ENCODE measurements at regions not wholly inside any gene's neighbourhood (a gene's known extent, or its start where the extent isn't known, plus 50 kb on each side); places are given as distances from the start of the nearest gene placed in this dataset.

DNA sequence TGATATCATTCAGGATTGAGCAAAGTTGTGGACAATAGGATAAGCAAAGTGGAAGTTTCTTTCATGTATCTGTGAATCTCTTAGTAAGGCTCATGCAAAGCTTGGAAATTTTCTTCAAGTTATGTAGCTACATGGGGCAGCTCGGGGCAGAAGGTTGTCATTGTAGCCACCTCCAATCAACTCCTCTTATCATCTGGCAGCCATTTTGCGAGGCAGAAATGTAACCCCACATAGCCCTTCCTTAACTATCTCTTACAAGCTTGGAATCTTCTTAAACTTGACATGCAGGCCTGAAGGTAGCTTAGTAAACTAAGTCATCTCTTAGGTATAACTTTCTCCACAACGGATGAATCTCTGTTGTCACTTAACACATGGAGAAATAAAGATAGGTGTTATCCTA is 392.8 kb downstream of the AASDHPPT start:
- no peaks in the 10 kb centered on the region for H3K36me3 ChIP-seq
- 88% methylated on average over 3 of the region's 3 CpGs for WGBS
- no peaks in the 10 kb centered on the region for H3K27me3 ChIP-seq (replicated peaks; ENCODE audit: insufficient read depth)
- no peaks in the 10 kb centered on the region for H3K4me1 ChIP-seq (replicated peaks)
- H3K27ac ChIP-seq: no peak overlapping the region
- intact Hi-C loops (cut with DNase I): no loop called here
- TF ChIP-seq POLR2A (IDR thresholded peaks at IDR 0.05) (no peak), POLR2AphosphoS5 (IDR thresholded peaks at IDR 0.05) (no peak)
- TF ChIP-seq, protein P1, sequence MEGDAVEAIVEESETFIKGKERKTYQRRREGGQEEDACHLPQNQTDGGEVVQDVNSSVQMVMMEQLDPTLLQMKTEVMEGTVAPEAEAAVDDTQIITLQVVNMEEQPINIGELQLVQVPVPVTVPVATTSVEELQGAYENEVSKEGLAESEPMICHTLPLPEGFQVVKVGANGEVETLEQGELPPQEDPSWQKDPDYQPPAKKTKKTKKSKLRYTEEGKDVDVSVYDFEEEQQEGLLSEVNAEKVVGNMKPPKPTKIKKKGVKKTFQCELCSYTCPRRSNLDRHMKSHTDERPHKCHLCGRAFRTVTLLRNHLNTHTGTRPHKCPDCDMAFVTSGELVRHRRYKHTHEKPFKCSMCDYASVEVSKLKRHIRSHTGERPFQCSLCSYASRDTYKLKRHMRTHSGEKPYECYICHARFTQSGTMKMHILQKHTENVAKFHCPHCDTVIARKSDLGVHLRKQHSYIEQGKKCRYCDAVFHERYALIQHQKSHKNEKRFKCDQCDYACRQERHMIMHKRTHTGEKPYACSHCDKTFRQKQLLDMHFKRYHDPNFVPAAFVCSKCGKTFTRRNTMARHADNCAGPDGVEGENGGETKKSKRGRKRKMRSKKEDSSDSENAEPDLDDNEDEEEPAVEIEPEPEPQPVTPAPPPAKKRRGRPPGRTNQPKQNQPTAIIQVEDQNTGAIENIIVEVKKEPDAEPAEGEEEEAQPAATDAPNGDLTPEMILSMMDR (IDR thresholded peaks at IDR 0.05): no peak
- no peak overlapping the region for H3K4me3 ChIP-seq
- no peaks in the 10 kb centered on the region for H3K9me3 ChIP-seq
- DNase-seq (ENCODE audit: low spot score): no peak

DNA sequence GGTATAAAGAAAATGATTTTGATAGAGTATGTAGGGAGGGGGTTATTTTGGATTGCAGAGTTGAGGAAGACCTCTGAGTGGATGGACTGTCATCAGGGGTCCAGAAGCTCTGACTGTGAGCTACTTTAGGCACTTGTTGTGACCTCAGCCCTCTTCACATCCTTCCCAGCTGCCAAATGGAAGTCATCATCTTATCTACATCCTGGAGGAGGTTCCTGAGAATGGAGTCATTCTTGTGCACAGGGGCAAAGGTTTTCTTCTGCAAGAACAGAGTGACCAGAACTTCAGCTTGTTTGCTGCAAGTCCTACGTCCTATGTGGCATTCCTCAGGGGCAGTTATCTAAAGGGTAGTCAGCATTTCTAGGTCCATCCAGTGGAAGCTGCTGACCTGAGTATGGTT is 393.8 kb downstream of the AASDHPPT start:
- no peak for DNase-seq (ENCODE audit: low spot score)
- no peaks in the 10 kb centered on the region for H3K9me3 ChIP-seq
- TF ChIP-seq POLR2A (IDR thresholded peaks at IDR 0.05) (no peak), POLR2AphosphoS5 (IDR thresholded peaks at IDR 0.05) (no peak)
- TF ChIP-seq, protein P1 (IDR thresholded peaks at IDR 0.05): no peak

DNA sequence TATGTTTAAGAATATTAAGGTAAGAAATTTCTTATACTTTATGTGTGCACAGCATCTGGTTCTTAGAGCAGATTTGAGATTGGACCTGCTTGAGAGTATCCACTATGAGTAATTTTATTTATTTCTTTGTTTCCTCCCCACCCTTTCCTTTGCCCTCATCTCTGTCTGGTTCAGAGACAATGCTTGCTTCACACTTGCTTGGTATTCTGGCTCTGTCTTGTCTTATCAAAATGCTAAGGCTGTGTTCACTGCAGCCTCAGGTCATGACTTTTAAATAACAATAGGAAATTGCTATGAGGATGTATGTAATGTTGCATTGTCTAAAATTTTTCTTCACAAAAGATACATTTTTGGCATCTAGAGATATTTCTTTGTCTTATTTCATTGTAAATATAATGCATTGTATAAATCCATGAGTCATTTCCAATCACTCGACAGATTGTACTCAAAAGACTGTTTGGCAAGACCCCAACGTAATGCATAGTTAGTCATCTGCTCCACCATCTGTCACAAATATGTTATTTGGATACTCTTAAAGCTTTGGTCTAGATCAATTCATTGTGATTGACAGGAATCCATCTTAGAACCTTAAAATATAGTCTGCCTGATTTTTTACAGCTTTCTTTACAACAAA is 395.7 kb downstream of the AASDHPPT start:
- no peaks in the 10 kb centered on the region for H3K9me3 ChIP-seq
- no peak overlapping the region for H3K27ac ChIP-seq
- H3K4me3 ChIP-seq: no peak overlapping the region
- no peak for DNase-seq (ENCODE audit: low spot score)
- H3K27me3 ChIP-seq (replicated peaks; ENCODE audit: insufficient read depth): no peaks in the 10 kb centered on the region
- WGBS: 65% methylated on average over 2 of the region's 2 CpGs
- intact Hi-C loops (cut with DNase I): no loop called here
- TF ChIP-seq, protein P1 (IDR thresholded peaks at IDR 0.05): no peak
- TF ChIP-seq POLR2AphosphoS5 (IDR thresholded peaks at IDR 0.05) (no peak), POLR2A (IDR thresholded peaks at IDR 0.05) (no peak)
- no peaks in the 10 kb centered on the region for H3K4me1 ChIP-seq (replicated peaks)
- H3K36me3 ChIP-seq: no peaks in the 10 kb centered on the region

More for the DNA sequence above, 393.8 kb downstream of the AASDHPPT start:
- WGBS: 52% methylated on average over 1 of the region's 1 CpG
- H3K36me3 ChIP-seq: no peaks in the 10 kb centered on the region
- no peak overlapping the region for H3K4me3 ChIP-seq
- H3K27me3 ChIP-seq (replicated peaks; ENCODE audit: insufficient read depth): no peaks in the 10 kb centered on the region
- intact Hi-C loops (cut with DNase I): no loop called here
- no peaks in the 10 kb centered on the region for H3K4me1 ChIP-seq (replicated peaks)
- no peak overlapping the region for H3K27ac ChIP-seq

DNA sequence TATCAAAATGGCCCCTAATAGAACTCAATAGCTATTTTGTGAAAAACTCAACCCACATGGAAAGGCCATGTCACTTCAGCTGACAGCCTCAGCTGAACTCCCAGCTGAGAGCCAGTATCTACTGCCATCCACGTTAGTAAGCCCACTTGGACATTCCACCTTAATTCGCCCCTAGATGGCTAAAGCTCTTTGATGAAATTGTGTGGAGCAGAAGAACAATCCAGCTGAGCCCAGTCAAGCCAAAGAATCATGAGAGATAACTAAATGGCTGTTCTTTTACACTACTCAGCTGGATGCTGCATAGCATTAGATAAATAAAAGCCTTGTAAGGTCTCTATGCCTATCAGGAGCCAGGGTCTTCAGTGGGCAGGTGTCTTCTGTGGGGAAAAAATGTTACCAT is 396.8 kb downstream of the AASDHPPT start:
- intact Hi-C loops (cut with DNase I): no loop called here
- 96% methylated on average over 2 of the region's 2 CpGs for WGBS
- no peaks in the 10 kb centered on the region for H3K9me3 ChIP-seq
- H3K27ac ChIP-seq: no peak overlapping the region
- H3K4me1 ChIP-seq (replicated peaks): no peaks in the 10 kb centered on the region
- TF ChIP-seq, protein P1 (IDR thresholded peaks at IDR 0.05): no peak
- TF ChIP-seq POLR2AphosphoS5 (IDR thresholded peaks at IDR 0.05) (no peak), POLR2A (IDR thresholded peaks at IDR 0.05) (no peak)
- H3K4me3 ChIP-seq: no peak overlapping the region
- no peak for DNase-seq (ENCODE audit: low spot score)
- no peaks in the 10 kb centered on the region for H3K27me3 ChIP-seq (replicated peaks; ENCODE audit: insufficient read depth)
- H3K36me3 ChIP-seq: no peaks in the 10 kb centered on the region

DNA sequence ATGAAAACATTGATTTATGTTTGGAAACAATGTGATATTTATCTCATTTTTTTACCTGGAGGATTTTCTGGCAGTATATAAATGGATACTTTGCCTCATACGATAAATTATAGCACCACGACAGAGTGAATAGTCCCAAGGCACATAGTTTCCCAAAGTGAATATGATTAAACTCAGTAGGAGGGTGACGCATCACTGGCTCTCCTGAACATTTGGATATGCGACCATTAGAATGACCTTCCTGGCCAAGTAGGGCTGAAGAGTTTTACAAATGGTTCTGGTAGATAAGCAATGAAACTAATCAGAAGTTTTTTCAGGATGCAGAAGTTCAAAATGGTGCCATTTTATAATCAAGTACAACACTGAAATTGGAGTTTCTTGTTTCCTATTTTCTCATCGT is 397.7 kb downstream of the AASDHPPT start:
- Histone ChIP-seq H3K27me3 (replicated peaks; ENCODE audit: insufficient read depth) (no peaks in the 10 kb centered on the region), H3K4me1 (replicated peaks) (no peaks in the 10 kb centered on the region), H3K9me3 (no peaks in the 10 kb centered on the region), H3K27ac (no peak overlapping the region), H3K4me3 (no peak overlapping the region), H3K36me3 (no peaks in the 10 kb centered on the region)
- DNase-seq (ENCODE audit: low spot score): no peak
- intact Hi-C loops (cut with DNase I): no loop called here
- WGBS: 91% methylated on average over 5 of the region's 5 CpGs
- TF ChIP-seq, protein P1 (IDR thresholded peaks at IDR 0.05): no peak
- TF ChIP-seq POLR2AphosphoS5 (IDR thresholded peaks at IDR 0.05): no peak
- no peak for TF ChIP-seq POLR2A (IDR thresholded peaks at IDR 0.05)

All from prostate gland (tissue), 2 donors.